ENCODE measurements at regions not wholly inside any gene's neighbourhood (a gene's known extent, or its start where the extent isn't known, plus 50 kb on each side); places are given as distances from the start of the nearest gene placed in this dataset.

DNA sequence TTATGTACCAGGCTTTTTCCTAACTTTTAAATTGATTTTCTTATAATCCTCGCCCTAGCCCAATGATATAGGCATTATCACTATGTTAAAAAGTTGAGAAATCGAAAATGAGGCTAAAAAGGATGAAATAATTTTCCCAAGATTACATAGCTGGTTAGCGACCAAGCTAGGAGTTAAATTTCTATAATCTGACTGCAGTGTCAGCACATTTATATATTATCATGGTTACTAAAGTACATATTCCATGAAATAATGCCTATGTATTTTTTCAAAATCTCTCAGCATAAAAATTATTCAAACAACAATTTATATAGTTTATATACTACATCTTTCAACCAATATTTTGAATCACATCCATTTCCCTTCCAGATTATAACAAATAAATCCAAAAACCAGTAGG, 317.3 kb upstream of the TFPI start:
- TF ChIP-seq, protein P1, sequence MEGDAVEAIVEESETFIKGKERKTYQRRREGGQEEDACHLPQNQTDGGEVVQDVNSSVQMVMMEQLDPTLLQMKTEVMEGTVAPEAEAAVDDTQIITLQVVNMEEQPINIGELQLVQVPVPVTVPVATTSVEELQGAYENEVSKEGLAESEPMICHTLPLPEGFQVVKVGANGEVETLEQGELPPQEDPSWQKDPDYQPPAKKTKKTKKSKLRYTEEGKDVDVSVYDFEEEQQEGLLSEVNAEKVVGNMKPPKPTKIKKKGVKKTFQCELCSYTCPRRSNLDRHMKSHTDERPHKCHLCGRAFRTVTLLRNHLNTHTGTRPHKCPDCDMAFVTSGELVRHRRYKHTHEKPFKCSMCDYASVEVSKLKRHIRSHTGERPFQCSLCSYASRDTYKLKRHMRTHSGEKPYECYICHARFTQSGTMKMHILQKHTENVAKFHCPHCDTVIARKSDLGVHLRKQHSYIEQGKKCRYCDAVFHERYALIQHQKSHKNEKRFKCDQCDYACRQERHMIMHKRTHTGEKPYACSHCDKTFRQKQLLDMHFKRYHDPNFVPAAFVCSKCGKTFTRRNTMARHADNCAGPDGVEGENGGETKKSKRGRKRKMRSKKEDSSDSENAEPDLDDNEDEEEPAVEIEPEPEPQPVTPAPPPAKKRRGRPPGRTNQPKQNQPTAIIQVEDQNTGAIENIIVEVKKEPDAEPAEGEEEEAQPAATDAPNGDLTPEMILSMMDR (IDR thresholded peaks at IDR 0.05) = no peak

DNA sequence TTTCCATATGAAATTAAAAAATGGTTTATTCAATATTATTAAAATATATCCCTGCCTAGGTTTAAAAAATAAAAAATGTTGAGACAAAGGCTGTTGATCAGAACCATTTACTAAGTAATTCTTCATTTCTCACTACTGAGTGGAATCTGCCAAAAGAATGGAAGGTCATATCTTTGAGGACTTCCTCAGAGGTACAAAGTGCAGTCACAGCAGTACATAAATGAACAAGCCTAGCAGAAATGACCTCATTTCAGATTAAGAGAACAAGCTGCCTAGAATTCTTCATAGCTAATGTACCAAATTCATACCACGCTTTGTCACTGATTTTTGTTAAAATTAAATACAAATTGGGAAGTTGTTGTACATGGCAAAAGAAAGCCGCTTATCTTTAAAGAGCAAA, 318.9 kb upstream of the TFPI start:
- TF ChIP-seq, protein P1 (IDR thresholded peaks at IDR 0.05) = no peak

GRCh38 chr2:187874786-187875185, 320.6 kb upstream of the TFPI start:
- TF ChIP-seq, protein P1 (IDR thresholded peaks at IDR 0.05) = no peak

GRCh38 chr2:187875261-187876141, 321.3 kb upstream of the TFPI start:
- TF ChIP-seq, protein P1 (IDR thresholded peaks at IDR 0.05) = no peak

- TF ChIP-seq, protein P1 (IDR thresholded peaks at IDR 0.05) = no peak
Observed at GRCh38 chr2:187876554-187876953, 322.3 kb upstream of the TFPI start.

GRCh38 chr2:187877391-187877790, 323.2 kb upstream of the TFPI start:
- TF ChIP-seq, protein P1 (IDR thresholded peaks at IDR 0.05) = no peak

- TF ChIP-seq, protein P1 (IDR thresholded peaks at IDR 0.05) = no peak
Observed at GRCh38 chr2:187878112-187878511, 323.9 kb upstream of the TFPI start.
